ENCODE measurements at regions not wholly inside any gene's neighbourhood (a gene's known extent, or its start where the extent isn't known, plus 50 kb on each side); places are given as distances from the start of the nearest gene placed in this dataset.

DNA sequence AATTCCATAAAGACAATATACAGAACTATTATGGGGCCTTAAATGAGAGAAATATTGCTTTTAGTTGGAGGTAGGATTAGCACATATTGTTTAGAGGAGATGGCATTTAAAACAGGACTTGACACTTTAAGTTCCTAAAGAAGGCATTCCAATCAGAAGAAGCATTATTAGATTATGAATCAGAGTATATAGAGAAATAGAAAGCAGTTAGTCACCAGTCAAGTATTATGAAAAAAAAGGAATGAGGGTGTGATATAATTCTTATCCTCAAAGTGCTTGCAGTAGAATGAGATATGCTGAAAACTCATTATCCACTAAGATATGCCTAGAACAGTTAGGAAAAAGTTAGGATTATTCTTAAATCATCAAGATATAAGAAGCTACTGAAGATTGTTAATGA lies 456.2 kb downstream of the ZNF385D start:
- H3K56ac ChIP-seq (ENCODE audit: insufficient read length, low read depth, low read length) = no peak overlapping the region
- H3K23me2 ChIP-seq (ENCODE audit: insufficient read length, low read depth, low read length, poor library complexity, severe bottlenecking) = no peaks in the 10 kb centered on the region
- H3K27me3 Mint-ChIP-seq (ENCODE audit: low read depth) = no peaks in the 10 kb centered on the region
- H3K79me2 ChIP-seq (ENCODE audit: insufficient read depth, low read length) = no peaks in the 10 kb centered on the region
- no peak overlapping the region for H4K91ac ChIP-seq (ENCODE audit: insufficient read length, low read depth, low read length)
- no peak overlapping the region for H3K27ac ChIP-seq (ENCODE audit: insufficient read length, low read depth, low read length)
- H3K9me3 ChIP-seq (ENCODE audit: control insufficient read depth, low read depth, low read length) = no peaks in the 10 kb centered on the region
- no peak overlapping the region for H2BK15ac ChIP-seq (ENCODE audit: low read depth, low read length)
- no peak overlapping the region for H3K18ac ChIP-seq (ENCODE audit: insufficient read length, low read depth, low read length)
- no peak overlapping the region for H3K27ac Mint-ChIP-seq
- H3K4me2 ChIP-seq (ENCODE audit: insufficient read depth, insufficient read length, low read length) = no peak overlapping the region
- no peak overlapping the region for H3K4ac ChIP-seq (ENCODE audit: low read depth, low read length)
- peaks cover 7 to 13% of the 10 kb centered on the region in 2 experiments; a peak in 3 of 5 replicates for H3K9me3 Mint-ChIP-seq
- no peaks in the 10 kb centered on the region for H3K4me1 ChIP-seq (ENCODE audit: insufficient read depth, low read length)
- no peak overlapping the region for H3K4me3 Mint-ChIP-seq
- H4K20me1 ChIP-seq (ENCODE audit: control insufficient read depth, insufficient read depth, insufficient read length) = no peaks in the 10 kb centered on the region
- H3K79me1 ChIP-seq (ENCODE audit: insufficient read depth, low read depth, low read length, poor library complexity, severe bottlenecking) = no peaks in the 10 kb centered on the region
- TF ChIP-seq, protein P1, sequence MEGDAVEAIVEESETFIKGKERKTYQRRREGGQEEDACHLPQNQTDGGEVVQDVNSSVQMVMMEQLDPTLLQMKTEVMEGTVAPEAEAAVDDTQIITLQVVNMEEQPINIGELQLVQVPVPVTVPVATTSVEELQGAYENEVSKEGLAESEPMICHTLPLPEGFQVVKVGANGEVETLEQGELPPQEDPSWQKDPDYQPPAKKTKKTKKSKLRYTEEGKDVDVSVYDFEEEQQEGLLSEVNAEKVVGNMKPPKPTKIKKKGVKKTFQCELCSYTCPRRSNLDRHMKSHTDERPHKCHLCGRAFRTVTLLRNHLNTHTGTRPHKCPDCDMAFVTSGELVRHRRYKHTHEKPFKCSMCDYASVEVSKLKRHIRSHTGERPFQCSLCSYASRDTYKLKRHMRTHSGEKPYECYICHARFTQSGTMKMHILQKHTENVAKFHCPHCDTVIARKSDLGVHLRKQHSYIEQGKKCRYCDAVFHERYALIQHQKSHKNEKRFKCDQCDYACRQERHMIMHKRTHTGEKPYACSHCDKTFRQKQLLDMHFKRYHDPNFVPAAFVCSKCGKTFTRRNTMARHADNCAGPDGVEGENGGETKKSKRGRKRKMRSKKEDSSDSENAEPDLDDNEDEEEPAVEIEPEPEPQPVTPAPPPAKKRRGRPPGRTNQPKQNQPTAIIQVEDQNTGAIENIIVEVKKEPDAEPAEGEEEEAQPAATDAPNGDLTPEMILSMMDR (conservative IDR thresholded peaks at IDR 0.05) = no peak
- H3K9ac ChIP-seq (ENCODE audit: extremely low read depth, insufficient read length, low read length) = no peak overlapping the region
- H3K14ac ChIP-seq (ENCODE audit: insufficient read depth, low read length) = no peak overlapping the region
- H2BK5ac ChIP-seq (ENCODE audit: insufficient read length, low read length) = no peak overlapping the region
- H2AK5ac ChIP-seq (ENCODE audit: insufficient read length, low read length) = no peak overlapping the region
- no peaks in the 10 kb centered on the region for H3K4me1 Mint-ChIP-seq
- no peak overlapping the region for H4K8ac ChIP-seq (replicated peaks; ENCODE audit: insufficient read length, low read depth, low read length)
- no peak overlapping the region for H4K5ac ChIP-seq (ENCODE audit: insufficient read length, low read depth, low read length)
- no peak overlapping the region for H2BK12ac ChIP-seq (ENCODE audit: insufficient read length, low read depth, low read length)
- H2BK120ac ChIP-seq (ENCODE audit: low read depth, low read length, poor library complexity, severe bottlenecking) = no peak overlapping the region
- H3K23ac ChIP-seq (ENCODE audit: insufficient read length, low read depth, low read length) = no peak overlapping the region
- no peaks in the 10 kb centered on the region; a peak in 2 of 7 replicates for H3K36me3 Mint-ChIP-seq (ENCODE audit: insufficient read depth in 1 of 3, low read depth in 3 of 3)
- H2AFZ ChIP-seq (ENCODE audit: low read length) = no peak overlapping the region
- H2BK20ac ChIP-seq (ENCODE audit: low read depth, low read length, poor library complexity, severe bottlenecking) = no peak overlapping the region
- no peaks in the 10 kb centered on the region for H3K27me3 ChIP-seq (ENCODE audit: insufficient read depth, low read length)
- H3T11ph ChIP-seq (ENCODE audit: low read length) = no peak overlapping the region
- no peak for DNase-seq

Data from H9 (cell line).